Mesendoderm (in vitro differentiated cells): ENCODE measurements at regions not wholly inside any gene's neighbourhood (a gene's known extent, or its start where the extent isn't known, plus 50 kb on each side); places are given as distances from the start of the nearest gene placed in this dataset.

Source experiments
- DNase-seq: peaks from one replicate; pipeline ENCODE4 v3.0.0; 2013
- H2AK5ac ChIP-seq: 2 replicates; pipeline ENCODE4 v1.6.1; 2013; ENCODE audit warnings: low read length, inconsistent platforms
- H2BK120ac ChIP-seq: 2 replicates; pipeline ENCODE4 v1.6.1; 2013; ENCODE audit warnings: low read depth, mild to moderate bottlenecking, low read length, moderate library complexity, mixed read lengths
- H2BK15ac ChIP-seq: replicated peaks from 2 replicates; pipeline ENCODE4 v1.6.1; 2013; ENCODE audit warnings: low read depth, mild to moderate bottlenecking, moderate library complexity
- H2BK5ac ChIP-seq: 2 replicates; pipeline ENCODE4 v1.6.1; 2013; ENCODE audit warnings: low read length, inconsistent platforms
- H3K18ac ChIP-seq: 2 replicates; pipeline ENCODE4 v1.6.1; 2013; ENCODE audit warnings: mild to moderate bottlenecking, low read length, mixed read lengths
- H3K23ac ChIP-seq: one replicate; pipeline ENCODE4 v1.6.1; 2013; ENCODE audit warnings: low read length
- H3K27ac ChIP-seq: 2 replicates; pipeline ENCODE4 v1.5.1; 2013; ENCODE audit warnings: low read depth, mild to moderate bottlenecking, inconsistent platforms, low read length, moderate library complexity
- H3K27me3 ChIP-seq: 2 replicates; pipeline ENCODE4 v1.6.1; 2013; ENCODE audit warnings: low read length, control low read depth, mild to moderate bottlenecking, inconsistent platforms; ENCODE audit not compliant: insufficient read depth, poor library complexity
- H3K36me3 ChIP-seq: 2 replicates; pipeline ENCODE4 v1.6.1; 2013; ENCODE audit warnings: low read length, inconsistent platforms; ENCODE audit not compliant: control insufficient read depth, insufficient read depth
- H3K4ac ChIP-seq: one replicate; pipeline ENCODE4 v1.6.1; 2013; ENCODE audit warnings: low read depth, mild to moderate bottlenecking, low read length, moderate library complexity
- H3K4me1 ChIP-seq: 2 replicates; pipeline ENCODE4 v1.6.1; 2013; ENCODE audit warnings: low read depth, low read length, inconsistent platforms; ENCODE audit not compliant: control insufficient read depth
- H3K4me2 ChIP-seq: 2 replicates; pipeline ENCODE4 v1.6.1; 2013; ENCODE audit warnings: low read length
- H3K4me3 ChIP-seq: 2 replicates; pipeline ENCODE4 v1.5.1; 2013; ENCODE audit warnings: mild to moderate bottlenecking, low read length
- H3K56ac ChIP-seq: one replicate; pipeline ENCODE4 v1.6.1; 2013; ENCODE audit warnings: low read length
- H3K79me1 ChIP-seq: 2 replicates; pipeline ENCODE4 v1.6.1; 2013; ENCODE audit warnings: low read length, inconsistent platforms
- H3K79me2 ChIP-seq: 2 replicates; pipeline ENCODE4 v1.6.1; 2013; ENCODE audit warnings: mild to moderate bottlenecking, low read length; ENCODE audit not compliant: control insufficient read depth, insufficient read depth
- H3K9ac ChIP-seq: 2 replicates; pipeline ENCODE4 v1.6.1; 2013; ENCODE audit warnings: low read length, inconsistent platforms
- H4K5ac ChIP-seq: one replicate; pipeline ENCODE4 v1.6.1; 2013; ENCODE audit warnings: low read length
- H4K8ac ChIP-seq: one replicate; pipeline ENCODE4 v1.6.1; 2013; ENCODE audit warnings: low read depth, mild to moderate bottlenecking, control low read depth, low read length, moderate library complexity
- WGBS: extraction: QIAGEN DNeasy Blood & Tissue Kit; methylation state at CpG from one replicate; pipeline ENCODE4 v1.1.7; 2013; ENCODE audit warnings: low lambda C conversion rate, missing lambda C conversion rate; ENCODE audit not compliant: insufficient coverage; ENCODE audit errors: extremely low coverage; 5-methylcytosine and 5-hydroxymethylcytosine counted together

DNA sequence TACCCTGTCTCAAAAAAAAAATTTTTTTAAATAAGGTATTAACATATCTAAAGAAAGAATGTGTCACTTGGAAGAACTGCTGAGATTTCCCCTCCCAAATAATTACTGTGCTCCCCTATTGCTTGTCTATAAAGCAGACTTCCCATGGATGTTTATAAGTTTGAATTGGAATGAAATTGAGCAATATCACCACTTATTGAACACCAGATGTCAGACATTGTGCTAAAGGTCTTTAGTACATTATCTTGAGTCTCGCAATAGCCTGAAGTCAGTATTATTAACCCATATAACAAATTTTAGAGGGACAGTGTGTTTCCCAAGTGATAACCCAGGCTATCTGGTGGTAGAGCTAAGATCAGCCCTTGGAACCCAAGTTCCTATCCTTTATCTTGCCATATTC is 69.0 kb upstream of the EPCAM start:
- Histone ChIP-seq H4K5ac (no peak overlapping the region), H3K4ac (no peak overlapping the region), H3K79me2 (no peaks in the 10 kb centered on the region), H3K56ac (no peak overlapping the region), H2BK15ac (no peak overlapping the region), H3K4me1 (peaks cover 3% of the 10 kb centered on the region), H2BK120ac (no peak overlapping the region), H3K9ac (no peak overlapping the region), H2BK5ac (no peak overlapping the region), H3K27ac (no peak overlapping the region), H3K23ac (no peak overlapping the region), H3K27me3 (no peaks in the 10 kb centered on the region), H4K8ac (no peak overlapping the region), H3K18ac (no peak overlapping the region), H3K79me1 (no peaks in the 10 kb centered on the region), H2AK5ac (no peak overlapping the region), H3K4me2 (no peak overlapping the region), H3K4me3 (no peak overlapping the region), H3K36me3 (no peaks in the 10 kb centered on the region)
- no peak for DNase-seq
- no CpG with 5 or more reads among the region's 1 CpG for WGBS

DNA sequence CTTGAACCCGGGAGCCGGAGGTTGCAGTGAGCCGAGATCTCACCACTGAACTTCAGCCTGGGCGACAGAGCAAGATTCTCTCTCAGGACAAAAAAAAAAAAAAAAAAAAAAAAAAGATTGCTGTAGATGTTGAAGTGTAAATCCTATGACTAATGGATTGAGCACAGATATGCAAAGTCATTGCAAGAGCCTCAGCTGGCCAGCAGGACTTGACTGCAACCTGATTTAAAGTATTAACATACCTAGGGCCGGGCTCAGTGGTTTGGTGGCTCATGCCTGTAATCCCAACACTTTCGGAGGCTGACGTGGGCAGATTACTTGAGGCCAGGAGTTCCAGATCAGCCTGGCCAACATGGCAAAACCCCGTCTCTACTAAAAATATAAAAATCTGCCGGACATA is 69.6 kb upstream of the EPCAM start:
- H3K79me1 ChIP-seq = no peaks in the 10 kb centered on the region
- H3K4me1 ChIP-seq = peaks cover 3% of the 10 kb centered on the region
- H2BK120ac ChIP-seq = no peak overlapping the region
- H3K4ac ChIP-seq = no peak overlapping the region
- H3K18ac ChIP-seq = no peak overlapping the region
- H2AK5ac ChIP-seq = no peak overlapping the region
- DNase-seq = peak; percentile 73
- H2BK5ac ChIP-seq = no peak overlapping the region
- no peak overlapping the region for H3K9ac ChIP-seq
- no peak overlapping the region for H3K4me2 ChIP-seq
- H4K5ac ChIP-seq = no peak overlapping the region
- H3K79me2 ChIP-seq = no peaks in the 10 kb centered on the region
- no peak overlapping the region for H3K27ac ChIP-seq
- no peaks in the 10 kb centered on the region for H3K36me3 ChIP-seq
- no peak overlapping the region for H4K8ac ChIP-seq
- no CpG with 5 or more reads among the region's 9 CpGs for WGBS
- H3K4me3 ChIP-seq = no peak overlapping the region
- no peak overlapping the region for H3K56ac ChIP-seq
- no peaks in the 10 kb centered on the region for H3K27me3 ChIP-seq
- H3K23ac ChIP-seq = no peak overlapping the region
- no peak overlapping the region for H2BK15ac ChIP-seq

DNA sequence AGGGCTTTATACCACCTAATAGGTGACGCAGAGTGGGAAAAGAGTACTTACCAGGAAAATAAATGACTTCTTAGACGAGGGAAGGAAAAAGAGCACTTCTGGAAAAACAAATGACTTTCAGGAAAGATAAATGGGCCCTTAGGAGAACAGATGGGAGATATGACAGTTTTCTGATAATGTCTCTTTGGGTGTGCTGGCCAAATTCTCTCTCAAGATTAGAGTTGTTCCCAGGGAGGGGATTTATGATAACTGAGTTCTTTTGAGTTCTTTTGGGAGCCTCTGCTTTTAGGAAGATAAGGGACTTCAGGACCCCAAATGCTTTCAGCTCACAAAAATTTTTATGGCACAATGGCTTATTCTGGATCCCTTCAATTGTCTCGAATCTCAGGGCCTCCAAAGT is 70.3 kb upstream of the EPCAM start:
- Histone ChIP-seq H3K23ac (no peak overlapping the region), H2BK120ac (no peak overlapping the region), H3K4me2 (no peak overlapping the region), H2BK15ac (peak overlapping the region; percentile 74), H3K4me1 (peaks cover 2% of the 10 kb centered on the region), H4K8ac (no peak overlapping the region), H3K4me3 (no peak overlapping the region), H2AK5ac (no peak overlapping the region), H3K18ac (no peak overlapping the region), H3K79me2 (no peaks in the 10 kb centered on the region), H4K5ac (no peak overlapping the region), H3K56ac (no peak overlapping the region), H3K9ac (no peak overlapping the region), H3K27me3 (no peaks in the 10 kb centered on the region), H3K4ac (no peak overlapping the region), H3K36me3 (no peaks in the 10 kb centered on the region), H3K79me1 (no peaks in the 10 kb centered on the region), H3K27ac (no peak overlapping the region), H2BK5ac (no peak overlapping the region)
- no CpG with 5 or more reads among the region's 3 CpGs for WGBS
- no peak for DNase-seq

DNA sequence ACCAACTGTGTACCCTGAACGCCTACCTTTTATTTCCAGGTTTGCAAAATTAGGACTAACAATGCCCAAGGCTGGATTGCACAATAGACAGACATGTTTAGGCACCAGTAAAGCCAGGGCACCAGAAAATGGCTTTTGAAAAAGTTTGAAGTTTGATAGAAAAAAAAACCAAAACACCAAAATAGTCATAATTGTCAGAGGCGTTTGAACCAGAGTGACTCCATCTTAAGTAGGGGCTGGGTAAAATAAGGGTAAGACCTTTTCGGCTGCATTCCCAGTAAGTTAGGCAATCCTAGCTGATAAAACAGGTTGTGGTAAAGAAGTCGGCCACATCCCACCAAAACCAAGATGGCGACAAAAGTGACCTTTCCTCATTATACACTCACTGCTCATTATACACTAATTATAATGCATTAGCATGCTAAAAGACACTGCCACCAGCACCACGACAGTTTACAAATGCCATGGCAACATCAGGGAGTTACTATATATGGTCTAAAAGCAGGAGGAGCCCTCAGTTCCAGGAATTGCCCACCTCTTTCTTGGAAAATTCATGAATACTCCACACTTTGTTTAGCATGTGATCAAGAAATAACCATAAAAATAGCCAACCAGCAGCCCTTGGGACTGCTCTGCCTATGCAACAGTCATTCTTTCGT is 71.2 kb upstream of the EPCAM start:
- H2BK120ac ChIP-seq = no peak overlapping the region
- no peak overlapping the region for H3K9ac ChIP-seq
- H4K8ac ChIP-seq = no peak overlapping the region
- no peak overlapping the region for H3K27ac ChIP-seq
- no peaks in the 10 kb centered on the region for H3K36me3 ChIP-seq
- H3K23ac ChIP-seq = no peak overlapping the region
- H3K4me1 ChIP-seq = no peaks in the 10 kb centered on the region
- H3K4me2 ChIP-seq = no peak overlapping the region
- H3K56ac ChIP-seq = no peak overlapping the region
- no peaks in the 10 kb centered on the region for H3K27me3 ChIP-seq
- no peak overlapping the region for H2AK5ac ChIP-seq
- H2BK15ac ChIP-seq = no peak overlapping the region
- H3K79me1 ChIP-seq = no peaks in the 10 kb centered on the region
- no peaks in the 10 kb centered on the region for H3K79me2 ChIP-seq
- no peak overlapping the region for H2BK5ac ChIP-seq
- no peak overlapping the region for H4K5ac ChIP-seq
- no CpG with 5 or more reads among the region's 7 CpGs for WGBS
- H3K4ac ChIP-seq = no peak overlapping the region
- no peak for DNase-seq
- H3K4me3 ChIP-seq = no peak overlapping the region
- H3K18ac ChIP-seq = no peak overlapping the region

DNA sequence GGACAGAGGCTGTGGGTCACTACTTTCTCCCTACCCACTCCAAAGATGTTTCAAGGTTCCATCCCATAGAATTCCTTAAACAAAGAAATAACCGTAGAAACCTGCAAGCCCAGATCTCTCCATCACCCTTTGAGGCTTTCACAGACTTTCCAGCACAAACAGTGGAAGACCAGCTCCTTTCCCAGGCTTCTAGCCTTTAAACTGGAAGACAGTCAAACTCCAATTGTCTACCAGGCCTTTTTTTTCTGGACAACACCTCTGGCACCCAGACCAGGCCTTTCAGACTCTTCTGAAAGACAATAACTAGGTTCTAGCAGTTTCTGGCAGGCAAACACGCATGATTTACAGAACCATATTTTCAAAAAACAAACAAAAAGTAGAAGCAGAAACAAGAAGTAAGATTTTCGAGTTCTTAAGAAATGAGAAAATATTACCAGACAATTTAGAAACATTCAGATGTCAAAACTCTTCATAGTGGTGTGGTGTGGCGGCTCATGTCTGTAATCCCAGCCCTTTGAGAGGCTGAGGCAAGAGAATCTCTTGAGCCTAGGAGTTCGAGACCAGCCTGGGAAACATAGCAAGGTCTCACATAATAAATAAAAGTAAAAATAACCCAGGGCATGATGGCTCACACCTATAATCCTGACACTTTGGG is 73.0 kb upstream of the EPCAM start:
- Histone ChIP-seq H3K23ac (no peak overlapping the region), H3K4me1 (no peaks in the 10 kb centered on the region), H3K4me2 (no peak overlapping the region), H3K79me1 (no peaks in the 10 kb centered on the region), H4K8ac (no peak overlapping the region), H3K79me2 (no peaks in the 10 kb centered on the region), H2AK5ac (no peak overlapping the region), H3K56ac (no peak overlapping the region), H2BK15ac (no peak overlapping the region), H3K18ac (no peak overlapping the region), H3K27ac (no peak overlapping the region), H3K4ac (no peak overlapping the region), H3K4me3 (no peak overlapping the region), H4K5ac (no peak overlapping the region), H2BK5ac (no peak overlapping the region), H3K36me3 (no peaks in the 10 kb centered on the region), H3K27me3 (no peaks in the 10 kb centered on the region), H2BK120ac (no peak overlapping the region), H3K9ac (no peak overlapping the region)
- WGBS = no CpG with 5 or more reads among the region's 5 CpGs
- no peak for DNase-seq
